Activated B cell treated with CpG ODN at 0.5 μM for 24 hours (primary cell): ENCODE measurements at regions not wholly inside any gene's neighbourhood (a gene's known extent, or its start where the extent isn't known, plus 50 kb on each side); places are given as distances from the start of the nearest gene placed in this dataset.

Experiments
- ATAC-seq: fragments of 200-7000 bp; cut with Tn5 transposase; one replicate; pipeline ENCODE4 v1.10.0; 2021; ENCODE audit warnings: low read depth, mild to moderate bottlenecking, moderate library complexity
- CTCF ChIA-PET: fragments of 350-600 bp; sonication (Branson Sonifier 250); formaldehyde crosslinking; loops from one replicate; lab custom pipeline; 2021; ENCODE audit warnings: antibody characterized with exemption; lab: Charles Lee
- POLR2A ChIA-PET: fragments of 350-600 bp; sonication (Branson Sonifier 250); formaldehyde crosslinking; loops from one replicate; lab custom pipeline; 2021; ENCODE audit warnings: antibody characterized with exemption; lab: Charles Lee
- DNase-seq: peaks from one replicate; pipeline ENCODE4 v3.0.0; 2022
- H3K27ac Mint-ChIP-seq: one replicate; pipeline ENCODE4 v1.8.0; 2020; ENCODE audit warnings: mixed read lengths
- H3K27me3 Mint-ChIP-seq: one replicate; pipeline ENCODE4 v1.8.0; 2021; ENCODE audit warnings: mixed read lengths
- H3K36me3 Mint-ChIP-seq: one replicate; pipeline ENCODE4 v1.8.0; 2021; ENCODE audit warnings: low read depth, mixed read lengths
- H3K4me1 Mint-ChIP-seq: one replicate; pipeline ENCODE4 v1.8.0; 2021; ENCODE audit warnings: mixed read lengths
- H3K4me3 Mint-ChIP-seq: one replicate; pipeline ENCODE4 v1.8.0; 2020; ENCODE audit warnings: mild to moderate bottlenecking, mixed read lengths
- H3K9me3 Mint-ChIP-seq: one replicate; pipeline ENCODE4 v1.8.0; 2020; ENCODE audit warnings: mixed read lengths
- intact Hi-C: fragments of 100-400 bp; cut with micrococcal nuclease; formaldehyde crosslinking; loops from one replicate; pipeline ENCODE4 v1.15.1; 2024
- TF ChIP-seq, protein P1 (sequence below): fragments of 200-600 bp; IDR thresholded peaks from one replicate; pipeline ENCODE4 v1.8.0; 2022; ENCODE audit warnings: antibody characterized with exemption, mild to moderate bottlenecking

DNA sequence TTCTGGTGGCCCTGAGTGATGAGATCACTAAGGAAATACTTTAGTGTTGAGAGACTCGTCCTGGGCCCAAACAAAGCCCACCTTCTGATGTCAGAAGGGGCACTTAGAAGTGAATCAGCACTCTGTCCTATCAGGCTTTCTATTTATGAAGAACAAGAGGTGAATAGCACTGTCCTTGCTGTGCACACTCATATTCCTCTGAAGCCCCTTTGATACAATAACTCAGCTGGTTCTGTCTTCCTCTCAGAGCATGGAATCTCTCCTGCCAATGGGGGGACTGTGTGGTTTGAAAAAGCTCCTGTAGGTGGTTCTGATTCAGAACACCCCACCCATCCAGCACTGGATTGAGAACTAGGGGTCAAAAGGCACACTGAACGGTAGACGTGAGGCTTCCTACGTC, 348.1 kb downstream of the ETS1 start:
- H3K9me3 Mint-ChIP-seq = no peaks in the 10 kb centered on the region
- H3K27ac Mint-ChIP-seq = peak overlapping the region; percentile 90
- peak overlapping the region; percentile 69 for H3K4me3 Mint-ChIP-seq
- DNase-seq = no peak
- H3K36me3 Mint-ChIP-seq = no peaks in the 10 kb centered on the region
- ATAC-seq = no peak
- H3K27me3 Mint-ChIP-seq = no peaks in the 10 kb centered on the region
- ChIA-PET POLR2A (interaction anchor here (1.0 kb wide), 2 partner anchors 20 to 22 kb away, joined by 3 to 4 read pairs; no protein-coding TSS in a partner anchor), CTCF (interaction anchor here (1.0 kb wide), 1 partner anchor 12 kb away, joined by 4 read pairs; no protein-coding TSS in a partner anchor)
- H3K4me1 Mint-ChIP-seq = peaks cover 14% of the 10 kb centered on the region
- TF ChIP-seq, protein P1, sequence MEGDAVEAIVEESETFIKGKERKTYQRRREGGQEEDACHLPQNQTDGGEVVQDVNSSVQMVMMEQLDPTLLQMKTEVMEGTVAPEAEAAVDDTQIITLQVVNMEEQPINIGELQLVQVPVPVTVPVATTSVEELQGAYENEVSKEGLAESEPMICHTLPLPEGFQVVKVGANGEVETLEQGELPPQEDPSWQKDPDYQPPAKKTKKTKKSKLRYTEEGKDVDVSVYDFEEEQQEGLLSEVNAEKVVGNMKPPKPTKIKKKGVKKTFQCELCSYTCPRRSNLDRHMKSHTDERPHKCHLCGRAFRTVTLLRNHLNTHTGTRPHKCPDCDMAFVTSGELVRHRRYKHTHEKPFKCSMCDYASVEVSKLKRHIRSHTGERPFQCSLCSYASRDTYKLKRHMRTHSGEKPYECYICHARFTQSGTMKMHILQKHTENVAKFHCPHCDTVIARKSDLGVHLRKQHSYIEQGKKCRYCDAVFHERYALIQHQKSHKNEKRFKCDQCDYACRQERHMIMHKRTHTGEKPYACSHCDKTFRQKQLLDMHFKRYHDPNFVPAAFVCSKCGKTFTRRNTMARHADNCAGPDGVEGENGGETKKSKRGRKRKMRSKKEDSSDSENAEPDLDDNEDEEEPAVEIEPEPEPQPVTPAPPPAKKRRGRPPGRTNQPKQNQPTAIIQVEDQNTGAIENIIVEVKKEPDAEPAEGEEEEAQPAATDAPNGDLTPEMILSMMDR = no peak
- intact Hi-C loops = loop anchor here (2.0 kb wide), 1 partner anchor 17 kb away; no protein-coding TSS in a partner anchor

DNA sequence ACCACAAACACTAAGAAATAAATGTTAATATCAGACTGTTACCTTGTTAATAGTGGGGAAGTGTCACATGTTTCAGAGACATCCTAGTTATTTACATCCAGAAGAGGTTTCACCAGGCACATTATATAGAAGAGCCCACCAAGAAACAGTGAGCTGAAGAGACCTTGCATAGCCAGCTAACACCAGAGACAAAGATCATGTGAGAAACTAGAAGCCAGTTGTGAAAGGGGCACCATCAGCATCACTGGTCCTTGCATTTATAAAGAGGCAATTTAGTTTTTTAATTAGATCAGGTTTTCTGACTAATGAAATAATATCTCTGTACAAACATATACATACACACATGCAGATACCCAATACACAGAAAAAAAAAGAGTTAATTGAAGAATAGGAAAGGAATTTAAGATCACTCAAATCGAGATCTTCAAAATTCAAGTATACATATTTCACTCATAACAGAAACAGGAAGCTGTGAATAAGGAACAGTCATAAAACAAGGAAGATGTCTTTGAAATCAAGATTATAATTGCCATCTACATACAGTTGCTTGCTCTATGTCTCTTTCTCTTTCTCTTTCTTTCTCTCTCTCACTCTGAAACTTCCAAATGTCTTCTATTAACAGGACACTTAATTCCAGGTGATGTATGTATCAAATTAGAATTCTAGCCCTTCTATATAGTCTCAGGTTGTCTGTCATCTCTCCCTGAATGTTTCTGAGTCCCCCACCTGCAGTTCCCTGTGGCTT, 348.7 kb downstream of the ETS1 start:
- intact Hi-C loops = loop anchor here (2.0 kb wide), 1 partner anchor 18 kb away; no protein-coding TSS in a partner anchor

DNA sequence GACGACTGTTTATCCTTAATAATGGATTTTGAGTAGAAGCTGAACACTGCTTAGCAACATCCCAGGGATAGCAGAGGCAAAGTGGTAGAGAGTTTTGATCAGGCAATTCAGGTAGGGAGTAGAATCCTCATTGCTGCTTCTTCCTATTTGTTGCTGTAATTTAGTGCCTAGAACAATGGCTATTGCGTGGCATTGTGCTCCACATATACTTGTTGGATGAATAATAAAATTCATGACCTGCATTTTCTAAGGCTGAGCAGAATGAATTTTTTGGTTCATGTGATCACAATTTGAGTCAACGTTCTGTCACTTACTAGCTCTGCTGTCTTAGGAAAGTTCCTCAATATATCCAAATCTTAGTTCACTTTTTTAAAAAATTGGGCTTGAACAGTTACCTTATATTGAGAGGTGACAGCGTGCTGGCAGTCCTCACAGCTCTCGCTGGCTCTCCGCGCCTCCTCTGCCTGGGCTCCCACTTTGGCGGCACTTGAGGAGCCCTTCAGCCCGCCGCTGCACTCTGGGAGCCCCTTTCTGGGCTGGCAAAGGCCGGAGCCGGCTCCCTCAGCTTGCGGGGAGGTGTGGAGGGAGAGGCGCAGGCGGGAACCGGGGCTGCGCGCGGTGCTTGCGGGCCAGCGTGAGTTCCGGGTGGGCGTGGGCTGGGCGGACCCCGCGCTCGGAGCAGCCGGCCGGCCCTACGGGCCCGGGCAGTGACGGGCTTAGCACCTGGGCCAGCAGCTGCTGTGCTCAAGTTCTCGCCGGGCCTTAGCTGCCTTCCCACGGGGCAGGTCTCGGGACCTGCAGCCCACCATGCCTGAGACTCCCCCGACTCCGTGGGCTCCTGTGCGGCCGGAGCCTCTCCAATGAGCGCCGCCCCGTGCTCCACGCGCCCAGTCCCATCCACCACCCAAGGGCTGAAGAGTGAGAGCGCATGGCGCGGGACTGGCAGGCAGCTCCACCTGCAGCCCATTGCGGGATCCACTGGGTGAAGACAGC, 350.6 kb downstream of the ETS1 start:
- intact Hi-C loops = no loop called here
- Mint-ChIP-seq H3K27ac (no peak overlapping the region), H3K36me3 (no peaks in the 10 kb centered on the region), H3K4me3 (no peak overlapping the region), H3K9me3 (no peaks in the 10 kb centered on the region), H3K27me3 (no peaks in the 10 kb centered on the region), H3K4me1 (peaks cover 14% of the 10 kb centered on the region)
- ATAC-seq = no peak
- no peak for DNase-seq
- ChIA-PET CTCF (no interaction called here), POLR2A (no interaction called here)
- TF ChIP-seq, protein P1 = no peak

More for the DNA sequence above, 348.7 kb downstream of the ETS1 start:
- CTCF ChIA-PET = interaction anchor here (1.0 kb wide), 1 partner anchor 13 kb away, joined by 4 read pairs; no protein-coding TSS in a partner anchor
- POLR2A ChIA-PET = interaction anchor here (0.7 to 1.0 kb wide), 3 partner anchors 20 to 455 kb away, joined by 3 to 4 read pairs (median 3); partner anchors contain the start of gene FLI1
- DNase-seq (no peak), ATAC-seq (peak; percentile 85)
- Mint-ChIP-seq H3K4me3 (peak overlapping the region; percentile 69), H3K36me3 (no peaks in the 10 kb centered on the region), H3K4me1 (peaks cover 14% of the 10 kb centered on the region), H3K27ac (peak overlapping the region; percentile 90), H3K9me3 (no peaks in the 10 kb centered on the region), H3K27me3 (no peaks in the 10 kb centered on the region)
- TF ChIP-seq, protein P1 = no peak

DNA sequence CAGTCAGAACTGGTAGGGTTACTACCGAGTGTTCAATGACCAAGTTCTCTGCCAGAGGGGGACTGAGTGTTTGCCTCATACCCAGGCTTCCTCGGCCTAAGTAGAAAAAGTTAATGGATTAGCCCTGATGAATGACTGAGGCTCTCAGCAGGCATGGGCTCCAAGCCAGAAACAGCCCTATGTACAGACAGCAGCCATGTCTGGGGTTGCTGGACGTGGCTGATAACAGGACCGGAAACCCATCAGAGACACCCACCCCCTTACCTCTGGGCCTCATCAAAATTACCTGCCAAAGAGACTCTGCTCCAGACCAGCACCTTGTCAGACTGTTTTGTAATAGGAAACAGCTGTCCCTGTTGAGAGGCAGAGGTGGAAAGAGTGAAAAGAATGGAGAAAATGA, 351.4 kb downstream of the ETS1 start:
- H3K9me3 Mint-ChIP-seq = no peaks in the 10 kb centered on the region
- CTCF ChIA-PET = no interaction called here

More for the DNA sequence above, 351.4 kb downstream of the ETS1 start:
- Mint-ChIP-seq H3K27me3 (no peaks in the 10 kb centered on the region), H3K36me3 (no peaks in the 10 kb centered on the region), H3K4me3 (no peak overlapping the region), H3K4me1 (peaks cover 14% of the 10 kb centered on the region), H3K27ac (no peak overlapping the region)
- POLR2A ChIA-PET = no interaction called here
- TF ChIP-seq, protein P1 = no peak
- intact Hi-C loops = no loop called here
- ATAC-seq (no peak), DNase-seq (no peak)
